Spleen (tissue), 7 donors: ENCODE measurements at regions not wholly inside any gene's neighbourhood (a gene's known extent, or its start where the extent isn't known, plus 50 kb on each side); places are given as distances from the start of the nearest gene placed in this dataset.

Experiments used
- CTCF ChIP-seq, 11 experiments: fragments of 200-600 bp in 7 of 11; fragments of 450-650 bp in 4 of 11; sonication (generic) in 4 of 11; IDR thresholded peaks in 8 of 11; conservative IDR thresholded peaks in 3 of 11; 1 replicate in 7 of 11; 2 replicates in 4 of 11; pipeline versions ENCODE4 v1.4.0 to v1.8.0; 2016 to 2021; ENCODE audit warnings: antibody characterized with exemption in 11 of 11, inconsistent platforms in 4 of 11, mild to moderate bottlenecking in 1 of 11
- POLR2AphosphoS5 ChIP-seq, 3 donors: sonication (generic); formaldehyde crosslinking; IDR thresholded peaks; one replicate each; pipeline ENCODE4 v1.5.1; 2017; ENCODE audit warnings: antibody characterized with exemption in 3 of 3
- donor health status: DM: no; HTN: no; CAD: no; lungs with moderate emphysema.
- donor health status: DM: no; HTN: no; CAD: no.
- donor health status: DM: no; HTN: no; CAD: no.

- no peak for TF ChIP-seq POLR2AphosphoS5 (IDR thresholded peaks at IDR 0.05)
- no peak for TF ChIP-seq CTCF (IDR thresholded peaks at IDR 0.05 in 8 of 11, conservative IDR thresholded peaks at IDR 0.05 in 3 of 11)
Observed at GRCh38 chr1:244344001-244344400, 107.7 kb downstream of the ADSS2 start.
